Neural cell (in vitro differentiated cells): ENCODE measurements at regions not wholly inside any gene's neighbourhood (a gene's known extent, or its start where the extent isn't known, plus 50 kb on each side); places are given as distances from the start of the nearest gene placed in this dataset.

ENCODE experiments used
- H2AFZ ChIP-seq: fragments of 200-600, 300-800 bp; sonication (generic), shearing (Covaris generic); 2 replicates; pipeline ENCODE4 v1.6.0; 2014; ENCODE audit warnings: low read depth, mild to moderate bottlenecking, antibody characterized with exemption, low read length, moderate library complexity
- H3F3A ChIP-seq: fragments of 200-600 bp; shearing (Covaris generic); 2 replicates; pipeline ENCODE4 v1.6.1; 2016; ENCODE audit warnings: mild to moderate bottlenecking, moderate library complexity, mixed read lengths, antibody characterized with exemption, low read length; ENCODE audit not compliant: insufficient read depth, poor library complexity, severe bottlenecking
- H3K27ac ChIP-seq: fragments of 200-600, 300-800 bp; sonication (generic), shearing (Covaris generic); 2 replicates; pipeline ENCODE4 v1.5.1; 2014; ENCODE audit warnings: mild to moderate bottlenecking, low read length, moderate library complexity
- H3K27me3 ChIP-seq: fragments of 300-800, 200-600 bp; sonication (generic), shearing (Covaris generic); 2 replicates; pipeline ENCODE4 v1.6.0; 2014; ENCODE audit warnings: mild to moderate bottlenecking, low read depth, low read length, moderate library complexity; ENCODE audit not compliant: insufficient read depth
- H3K36me3 ChIP-seq: fragments of 300-800, 200-600 bp; sonication (generic), shearing (Covaris generic); 2 replicates; pipeline ENCODE4 v1.5.1; 2014; ENCODE audit warnings: mild to moderate bottlenecking, antibody characterized with exemption, low read length, moderate library complexity; ENCODE audit not compliant: insufficient read depth
- H3K4me2 ChIP-seq: fragments of 300-800, 200-600 bp; sonication (generic), shearing (Covaris generic); 2 replicates; pipeline ENCODE4 v1.6.0; 2014; ENCODE audit warnings: mild to moderate bottlenecking, low read length
- H3K4me3 ChIP-seq: fragments of 300-800, 200-600 bp; sonication (generic), shearing (Covaris generic); 2 replicates; pipeline ENCODE4 v1.5.1; 2014; ENCODE audit warnings: mild to moderate bottlenecking, low read length, moderate library complexity
- H3K79me2 ChIP-seq: fragments of 200-600 bp; shearing (Covaris generic); replicated peaks from 2 replicates; pipeline ENCODE4 v1.6.0; 2014; ENCODE audit warnings: mild to moderate bottlenecking, low read length, moderate library complexity; ENCODE audit not compliant: insufficient read depth
- H3K9ac ChIP-seq: fragments of 300-800, 200-600 bp; sonication (generic), shearing (Covaris generic); 2 replicates; pipeline ENCODE4 v1.6.1; 2016; ENCODE audit warnings: mild to moderate bottlenecking, low read length, mixed read lengths
- H3K9me2 ChIP-seq: fragments of 200-600 bp; shearing (Covaris generic); 2 replicates; pipeline ENCODE4 v1.6.1; 2016; ENCODE audit warnings: mild to moderate bottlenecking, low read length, mixed read lengths; ENCODE audit not compliant: insufficient read depth
- H3K9me3 ChIP-seq: fragments of 200-600, 300-800 bp; sonication (generic), shearing (Covaris generic); 2 replicates; pipeline ENCODE4 v1.6.1; 2016; ENCODE audit warnings: mild to moderate bottlenecking, mixed run types, low read length, moderate library complexity, mixed read lengths
- H4K20me1 ChIP-seq: fragments of 200-600 bp; shearing (Covaris generic); 2 replicates; pipeline ENCODE4 v1.6.1; 2016; ENCODE audit warnings: mild to moderate bottlenecking, mixed run types; ENCODE audit not compliant: insufficient read depth
- CTCF ChIP-seq: fragments of 450-650 bp; IDR thresholded peaks from 2 replicates; pipeline ENCODE4 v1.5.1; 2014; ENCODE audit warnings: antibody characterized with exemption, mild to moderate bottlenecking, moderate library complexity; ENCODE audit not compliant: poor library complexity, severe bottlenecking
- EP300 ChIP-seq: fragments of 450-650 bp; conservative IDR thresholded peaks from 2 replicates; pipeline ENCODE4 v1.6.1; 2014; ENCODE audit warnings: antibody characterized with exemption, mild to moderate bottlenecking, moderate library complexity; ENCODE audit not compliant: poor library complexity, severe bottlenecking
- EZH2 ChIP-seq: fragments of 200-600, 300-800 bp; shearing (Covaris generic), sonication (generic); IDR thresholded peaks from 2 replicates; pipeline ENCODE4 v1.6.1; 2014; ENCODE audit warnings: antibody characterized with exemption, low read length, borderline replicate concordance, mild to moderate bottlenecking; ENCODE audit not compliant: insufficient read depth, poor library complexity, severe bottlenecking
- MXI1 ChIP-seq: fragments of 450-650 bp; conservative IDR thresholded peaks from 2 replicates; pipeline ENCODE4 v1.6.1; 2014; ENCODE audit warnings: antibody characterized with exemption, mild to moderate bottlenecking; ENCODE audit not compliant: poor library complexity, severe bottlenecking
- POLR2AphosphoS5 ChIP-seq: IDR thresholded peaks from 2 replicates; pipeline ENCODE4 v1.6.1; 2012
- RAD21 ChIP-seq: fragments of 450-650 bp; conservative IDR thresholded peaks from 2 replicates; pipeline ENCODE4 v1.6.1; 2014; ENCODE audit warnings: antibody characterized with exemption, mild to moderate bottlenecking, moderate library complexity
- REST ChIP-seq: IDR thresholded peaks from 2 replicates; pipeline ENCODE4 v1.6.1; 2012; ENCODE audit warnings: borderline replicate concordance
- SMC3 ChIP-seq: fragments of 450-650 bp; conservative IDR thresholded peaks from 2 replicates; pipeline ENCODE4 v1.6.1; 2014; ENCODE audit warnings: antibody characterized with exemption, mild to moderate bottlenecking, moderate library complexity; ENCODE audit not compliant: poor library complexity
- TAF1 ChIP-seq: IDR thresholded peaks from 2 replicates; pipeline ENCODE4 v1.6.1; 2012; ENCODE audit warnings: low read depth

GRCh38 chr16:79903471-79903870 is 302.9 kb upstream of the MAF start:
- no peak overlapping the region for H2AFZ ChIP-seq
- H4K20me1 ChIP-seq: no peaks in the 10 kb centered on the region
- no peaks in the 10 kb centered on the region for H3K9me3 ChIP-seq
- H3K4me2 ChIP-seq: no peak overlapping the region
- TF ChIP-seq EZH2 (no peak), POLR2AphosphoS5 (no peak), MXI1 (no peak), CTCF (no peak), SMC3 (no peak), REST (no peak), EP300 (no peak), RAD21 (no peak), TAF1 (no peak)
- H3K27ac ChIP-seq: no peak overlapping the region
- no peaks in the 10 kb centered on the region for H3K79me2 ChIP-seq
- H3K9me2 ChIP-seq: no peaks in the 10 kb centered on the region
- H3F3A ChIP-seq: no peaks in the 10 kb centered on the region
- no peaks in the 10 kb centered on the region for H3K27me3 ChIP-seq
- no peaks in the 10 kb centered on the region for H3K36me3 ChIP-seq
- H3K9ac ChIP-seq: no peak overlapping the region
- H3K4me3 ChIP-seq: no peak overlapping the region

GRCh38 chr16:79902351-79902750 is 301.8 kb upstream of the MAF start:
- Histone ChIP-seq H3K79me2 (no peaks in the 10 kb centered on the region), H3K36me3 (no peaks in the 10 kb centered on the region)

More at GRCh38 chr16:79902351-79902750, 301.8 kb upstream of the MAF start:
- H3K27ac ChIP-seq: no peak overlapping the region
- H3K9me2 ChIP-seq: no peaks in the 10 kb centered on the region
- no peaks in the 10 kb centered on the region for H3K9me3 ChIP-seq
- H4K20me1 ChIP-seq: no peaks in the 10 kb centered on the region
- H3K4me3 ChIP-seq: no peak overlapping the region
- H3K9ac ChIP-seq: no peak overlapping the region
- no peak for TF ChIP-seq REST
- TF ChIP-seq CTCF: no peak
- no peak for TF ChIP-seq EP300
- TF ChIP-seq EZH2: no peak
- no peak for TF ChIP-seq MXI1
- no peak for TF ChIP-seq RAD21
- TF ChIP-seq POLR2AphosphoS5: no peak
- no peak for TF ChIP-seq TAF1
- TF ChIP-seq SMC3: no peak
- H3K27me3 ChIP-seq: no peaks in the 10 kb centered on the region
- no peak overlapping the region for H2AFZ ChIP-seq
- H3K4me2 ChIP-seq: no peak overlapping the region
- H3F3A ChIP-seq: no peaks in the 10 kb centered on the region
